ENCODE measurements at regions not wholly inside any gene's neighbourhood (a gene's known extent, or its start where the extent isn't known, plus 50 kb on each side); places are given as distances from the start of the nearest gene placed in this dataset.

GRCh38 chr17:34091975-34092374, 163.1 kb upstream of the CCL2 start:
- DNase-seq (ENCODE audit: low spot score): no peak

GRCh38 chr17:34095106-34095505, 160.0 kb upstream of the CCL2 start:
- no peak for DNase-seq (ENCODE audit: low spot score)

- no peak for DNase-seq (ENCODE audit: low spot score)
Measured at GRCh38 chr17:34098699-34099098, 156.4 kb upstream of the CCL2 start.

GRCh38 chr17:34099859-34100515, 155.1 kb upstream of the CCL2 start:
- no peak for DNase-seq (ENCODE audit: low spot score)

- no peak for DNase-seq (ENCODE audit: low spot score)
Measured at GRCh38 chr17:34107019-34107418, 148.1 kb upstream of the CCL2 start.

GRCh38 chr17:34110315-34110714, 144.8 kb upstream of the CCL2 start:
- DNase-seq (ENCODE audit: low spot score): no peak

GRCh38 chr17:34113089-34113488, 142.0 kb upstream of the CCL2 start:
- DNase-seq (ENCODE audit: low spot score): no peak

- DNase-seq (ENCODE audit: low spot score): no peak
Measured at GRCh38 chr17:34114174-34114573, 140.9 kb upstream of the CCL2 start.

GRCh38 chr17:34116306-34116705, 138.8 kb upstream of the CCL2 start:
- no peak for DNase-seq (ENCODE audit: low spot score)

GRCh38 chr17:34117332-34117731, 137.8 kb upstream of the CCL2 start:
- no peak for DNase-seq (ENCODE audit: low spot score)

GRCh38 chr17:34117811-34118210, 137.3 kb upstream of the CCL2 start:
- no peak for DNase-seq (ENCODE audit: low spot score)

- DNase-seq (ENCODE audit: low spot score): no peak
Measured at GRCh38 chr17:34118564-34118963, 136.5 kb upstream of the CCL2 start.

GRCh38 chr17:34121311-34121710, 133.8 kb upstream of the CCL2 start:
- no peak for DNase-seq (ENCODE audit: low spot score)

- no peak for DNase-seq (ENCODE audit: low spot score)
Measured at GRCh38 chr17:34122515-34122914, 132.6 kb upstream of the CCL2 start.

GRCh38 chr17:34125010-34125409, 130.1 kb upstream of the CCL2 start:
- DNase-seq (ENCODE audit: low spot score): no peak

- DNase-seq (ENCODE audit: low spot score): no peak
Measured at GRCh38 chr17:34125921-34126320, 129.2 kb upstream of the CCL2 start.

GRCh38 chr17:34126496-34126895, 128.6 kb upstream of the CCL2 start:
- DNase-seq (ENCODE audit: low spot score): no peak

GRCh38 chr17:34126965-34127364, 128.1 kb upstream of the CCL2 start:
- no peak for DNase-seq (ENCODE audit: low spot score)

- no peak for DNase-seq (ENCODE audit: low spot score)
Measured at GRCh38 chr17:34130544-34130943, 124.5 kb upstream of the CCL2 start.

GRCh38 chr17:34131386-34131785, 123.7 kb upstream of the CCL2 start:
- DNase-seq (ENCODE audit: low spot score): no peak

- DNase-seq (ENCODE audit: low spot score): no peak
Measured at GRCh38 chr17:34133350-34133749, 121.7 kb upstream of the CCL2 start.

GRCh38 chr17:34135841-34136240, 119.2 kb upstream of the CCL2 start:
- no peak for DNase-seq (ENCODE audit: low spot score)

- DNase-seq (ENCODE audit: low spot score): no peak
Measured at GRCh38 chr17:34140006-34140405, 115.1 kb upstream of the CCL2 start.

- DNase-seq (ENCODE audit: low spot score): no peak
Measured at GRCh38 chr17:34141590-34141989, 113.5 kb upstream of the CCL2 start.

GRCh38 chr17:34143430-34143829, 111.7 kb upstream of the CCL2 start:
- DNase-seq (ENCODE audit: low spot score): no peak
